22Rv1 (cell line): ENCODE measurements at regions not wholly inside any gene's neighbourhood (a gene's known extent, or its start where the extent isn't known, plus 50 kb on each side); places are given as distances from the start of the nearest gene placed in this dataset.

Source experiments
- H3K27ac ChIP-seq: fragments of 450-650 bp; 2 replicates; pipeline ENCODE4 v1.5.1; 2017
- CTCF ChIP-seq: fragments of 450-650 bp; IDR thresholded peaks from 2 replicates; pipeline ENCODE4 v1.5.1; 2017; ENCODE audit warnings: mild to moderate bottlenecking
- ZFX ChIP-seq: fragments of 450-650 bp; IDR thresholded peaks from 2 replicates; pipeline ENCODE4 v1.6.1; 2017; ENCODE audit warnings: antibody characterized with exemption, borderline replicate concordance

DNA sequence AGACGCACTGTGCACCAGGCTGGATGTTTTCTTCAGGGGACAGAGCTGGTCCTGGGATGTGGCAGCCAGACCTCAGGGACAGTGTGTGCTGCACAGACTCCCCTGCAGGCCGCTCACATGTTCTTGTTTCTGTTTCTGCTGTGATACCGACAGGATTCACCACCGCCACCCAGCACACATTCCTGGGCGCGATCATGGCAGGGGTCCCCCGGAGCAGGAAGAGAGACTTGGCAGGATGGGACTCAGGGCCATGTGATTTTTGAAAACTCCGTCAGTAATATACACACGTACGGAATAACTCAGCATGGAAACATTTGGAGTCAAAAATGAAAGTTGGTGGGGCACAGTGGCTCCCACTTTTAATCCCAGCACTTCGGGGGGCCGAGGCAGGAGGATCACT, 79.0 kb downstream of the HAPSTR1 start:
- H3K27ac ChIP-seq, result no peak overlapping the region
- TF ChIP-seq ZFX (no peak), CTCF (no peak)

DNA sequence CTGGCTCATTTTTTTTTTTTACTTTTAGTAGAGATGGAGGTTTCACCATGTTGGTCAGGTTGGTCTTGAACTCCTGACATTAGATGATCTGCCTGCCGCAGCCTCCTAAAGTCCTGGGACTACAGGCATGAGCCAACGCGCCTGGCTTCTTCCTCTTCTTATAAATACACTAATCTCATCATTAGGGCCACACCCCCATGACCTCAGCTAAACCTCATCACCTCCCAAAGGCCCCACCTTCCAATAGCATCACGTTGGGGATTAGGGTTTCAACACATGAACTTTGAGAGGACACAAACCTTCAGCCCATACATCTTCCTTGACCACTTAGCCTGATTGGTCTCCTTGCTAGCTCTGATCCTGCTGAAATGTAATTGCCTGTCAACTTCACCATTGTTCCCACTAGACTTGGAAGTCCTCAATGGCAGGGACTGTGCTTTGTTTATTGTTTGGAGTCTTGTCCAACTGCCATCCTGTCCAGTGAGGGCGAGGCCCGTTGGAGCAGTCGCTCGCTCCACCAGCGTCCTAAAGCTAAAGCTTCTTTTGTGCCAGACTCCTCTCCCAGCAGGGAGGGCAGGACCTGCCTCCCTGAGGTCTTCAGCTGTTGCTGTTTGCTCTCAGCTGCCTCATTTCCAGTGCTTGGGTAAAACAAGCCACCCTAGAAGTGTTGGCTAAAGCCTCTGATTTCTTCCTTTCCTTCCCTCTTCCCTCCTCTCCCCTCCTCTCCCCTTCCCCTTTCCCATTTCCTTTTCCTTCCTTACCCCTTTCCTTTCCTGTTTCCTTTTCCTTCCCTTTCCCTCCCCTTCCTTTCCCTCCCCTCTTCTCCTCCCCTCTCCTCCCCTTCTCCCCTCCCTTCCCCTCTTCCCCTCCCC, 85.3 kb downstream of the HAPSTR1 start:
- no peak overlapping the region for H3K27ac ChIP-seq
- no peak for TF ChIP-seq CTCF
- TF ChIP-seq ZFX, result no peak

DNA sequence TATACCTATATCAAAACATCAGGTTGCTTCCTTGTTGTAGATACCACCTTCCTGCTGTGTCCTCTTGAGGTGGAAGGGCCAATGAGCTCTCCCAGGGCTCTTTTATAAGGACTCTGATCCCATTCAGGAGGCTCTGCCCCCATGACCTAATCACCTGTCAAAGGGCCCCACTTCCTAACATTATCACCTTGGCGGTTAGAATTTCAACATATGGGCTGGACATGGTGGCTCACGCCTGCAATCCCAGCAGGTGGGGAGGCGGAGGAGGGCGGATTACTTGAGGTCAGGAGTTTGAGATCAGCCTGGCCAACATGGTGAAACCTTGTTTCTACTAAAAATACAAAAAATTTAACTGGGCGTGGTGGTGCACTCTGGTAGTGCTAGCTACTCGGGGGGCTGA, 86.4 kb downstream of the HAPSTR1 start:
- TF ChIP-seq CTCF, result no peak
- TF ChIP-seq ZFX, result no peak
- no peak overlapping the region for H3K27ac ChIP-seq

- no peak overlapping the region for H3K27ac ChIP-seq
- TF ChIP-seq CTCF, result no peak; the same call in 1 of the 2 replicates
- TF ChIP-seq ZFX, result no peak
These were observed 92.4 kb downstream of the HAPSTR1 start for GRCh38 chr16:9183682-9184353.

DNA sequence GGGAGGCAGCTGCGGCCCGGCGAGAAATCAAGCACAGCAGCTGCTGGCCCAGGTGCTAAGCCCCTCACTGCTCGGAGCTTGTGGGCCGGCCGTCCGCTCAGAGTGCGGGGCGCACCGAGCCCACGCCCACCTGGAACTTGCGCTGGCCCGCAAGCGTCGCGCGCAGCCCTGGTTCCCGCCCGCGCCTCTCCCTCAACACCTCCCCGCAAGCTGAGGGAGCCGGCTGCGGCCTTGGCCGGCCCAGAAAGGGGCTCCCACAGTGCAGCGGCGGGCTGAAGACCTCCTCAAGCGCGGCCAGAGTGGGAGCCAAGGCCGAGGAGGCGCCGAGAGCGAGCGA, 92.9 kb downstream of the HAPSTR1 start:
- H3K27ac ChIP-seq, result no peak overlapping the region
- no peak for TF ChIP-seq ZFX
- no peak for TF ChIP-seq CTCF

DNA sequence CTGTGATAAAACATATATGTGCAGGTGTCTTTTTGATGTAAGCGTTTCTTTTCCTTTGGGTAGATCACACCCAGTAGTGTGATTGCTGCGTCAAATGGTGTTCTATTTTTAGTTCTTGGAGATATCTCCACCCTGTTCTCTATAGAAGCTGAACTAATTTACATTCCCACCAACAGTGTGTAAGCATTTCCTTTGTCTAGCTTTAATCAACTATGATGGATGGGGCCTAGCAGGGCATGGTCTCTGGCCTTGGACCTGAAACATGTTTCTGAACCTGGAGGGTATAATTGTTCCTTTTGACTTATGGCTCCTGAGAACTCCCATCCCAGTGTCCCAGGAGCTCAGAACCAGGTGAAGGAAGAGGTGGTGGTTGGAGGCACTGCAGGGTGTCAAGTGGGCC, 93.9 kb downstream of the HAPSTR1 start:
- no peak overlapping the region for H3K27ac ChIP-seq
- no peak for TF ChIP-seq CTCF
- TF ChIP-seq ZFX, result no peak

DNA sequence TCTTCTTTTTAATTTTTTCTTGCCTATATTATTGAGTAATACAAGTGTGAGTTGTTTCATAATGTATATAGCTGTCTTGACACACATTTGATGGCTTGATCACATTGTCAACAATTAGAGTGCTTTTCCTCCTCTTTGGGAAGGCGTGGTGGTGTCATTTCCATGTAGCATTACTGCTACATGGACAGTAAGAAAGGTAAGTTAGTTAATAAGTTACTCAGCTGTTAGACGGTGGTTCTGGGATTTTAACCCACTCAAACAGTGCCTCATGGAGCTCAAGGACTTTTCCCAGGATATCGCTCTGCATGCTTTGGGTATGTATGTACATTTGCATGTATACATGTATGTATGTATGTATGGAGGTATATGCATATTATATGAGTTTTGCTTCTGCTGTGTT, 94.6 kb downstream of the HAPSTR1 start:
- TF ChIP-seq ZFX, result no peak
- TF ChIP-seq CTCF, result no peak
- H3K27ac ChIP-seq, result no peak overlapping the region
